ENCODE measurements at regions not wholly inside any gene's neighbourhood (a gene's known extent, or its start where the extent isn't known, plus 50 kb on each side); places are given as distances from the start of the nearest gene placed in this dataset.
"Not testable (repeated sequence)": the region's sequence is repeated elsewhere in the genome, so short reads cannot be mapped to it uniquely, and the experiment has no call there.

DNA sequence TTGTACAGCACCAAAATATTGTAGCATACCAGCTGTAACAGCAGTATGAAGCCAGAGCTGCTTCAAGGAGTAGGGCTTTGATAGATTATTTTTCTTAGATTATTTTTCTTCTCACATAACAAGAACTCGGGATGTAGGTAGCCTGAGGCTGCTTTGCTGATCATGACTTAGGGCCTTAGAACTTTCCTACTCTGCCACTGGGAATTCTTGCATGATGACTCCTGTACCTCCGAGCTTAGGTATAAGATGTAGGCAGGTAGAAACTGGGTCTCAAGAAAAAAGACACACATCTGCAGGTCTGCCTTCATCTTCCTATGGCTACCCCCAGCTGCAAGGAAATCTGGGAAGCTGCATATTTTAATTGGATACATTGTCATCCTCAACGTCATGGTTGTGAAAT lies 115.9 kb upstream of the PNPLA4 start:
- no peak for ATAC-seq (ENCODE audit: low read depth)
- H3K27me3 Mint-ChIP-seq = no peaks in the 10 kb centered on the region

DNA sequence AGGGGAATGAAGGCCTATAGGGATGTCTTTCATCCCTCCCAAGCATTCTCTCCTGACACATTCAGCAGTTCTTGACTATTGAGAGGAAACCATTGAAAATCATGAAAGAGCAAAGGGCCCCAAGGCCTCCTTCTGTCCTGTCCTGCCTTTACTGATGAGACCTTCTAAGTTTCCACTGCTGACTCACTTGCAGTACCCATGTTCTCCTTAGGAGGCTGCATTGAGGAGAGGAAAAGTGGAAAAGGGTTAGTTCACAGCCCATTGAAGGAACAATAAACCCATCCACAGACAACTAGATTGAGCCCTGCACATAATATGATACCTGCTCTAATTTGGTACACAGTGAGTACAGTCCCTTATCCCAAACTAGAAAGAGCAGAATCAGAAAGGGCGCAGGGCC lies 115.1 kb upstream of the PNPLA4 start:
- no peaks in the 10 kb centered on the region for H3K27me3 Mint-ChIP-seq
- peaks cover 6% of the 10 kb centered on the region for H3K4me1 Mint-ChIP-seq
- peaks cover 2% of the 10 kb centered on the region for H3K9me3 Mint-ChIP-seq
- no peaks in the 10 kb centered on the region for H3K36me3 Mint-ChIP-seq
- DNase-seq (no peak), ATAC-seq (ENCODE audit: low read depth) (no peak)
- no peak overlapping the region for H3K4me3 Mint-ChIP-seq
- H3K27ac Mint-ChIP-seq = no peak overlapping the region
- POLR2A ChIA-PET = no interaction called here

More for the DNA sequence above, 115.9 kb upstream of the PNPLA4 start:
- no peak overlapping the region for H3K27ac Mint-ChIP-seq
- H3K36me3 Mint-ChIP-seq = no peaks in the 10 kb centered on the region
- peaks cover 2% of the 10 kb centered on the region for H3K9me3 Mint-ChIP-seq
- H3K4me3 Mint-ChIP-seq = no peak overlapping the region
- POLR2A ChIA-PET = no interaction called here
- H3K4me1 Mint-ChIP-seq = peaks cover under 1% of the 10 kb centered on the region
- DNase-seq = no peak

DNA sequence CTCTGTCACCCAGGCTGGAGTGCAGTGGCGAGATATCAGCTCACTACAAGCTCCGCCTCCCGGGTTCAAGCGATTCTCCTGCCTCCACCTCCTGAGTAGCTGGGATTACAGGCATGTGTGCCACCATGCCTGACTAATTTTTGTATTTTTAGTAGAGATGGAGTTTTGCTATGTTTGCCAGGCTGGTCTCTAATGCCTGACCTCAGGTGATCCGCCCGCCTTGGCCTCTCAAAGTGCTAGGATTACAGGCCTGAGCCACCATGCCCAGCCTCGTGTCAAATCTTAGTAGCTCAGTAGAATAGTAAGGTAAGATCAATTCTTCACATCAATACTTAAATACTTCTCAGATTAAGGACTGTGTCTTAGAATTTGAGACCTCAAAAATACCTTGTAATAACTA lies 112.5 kb upstream of the PNPLA4 start:
- not testable (repeated sequence) for ATAC-seq (ENCODE audit: low read depth); H3K4me1 Mint-ChIP-seq

DNA sequence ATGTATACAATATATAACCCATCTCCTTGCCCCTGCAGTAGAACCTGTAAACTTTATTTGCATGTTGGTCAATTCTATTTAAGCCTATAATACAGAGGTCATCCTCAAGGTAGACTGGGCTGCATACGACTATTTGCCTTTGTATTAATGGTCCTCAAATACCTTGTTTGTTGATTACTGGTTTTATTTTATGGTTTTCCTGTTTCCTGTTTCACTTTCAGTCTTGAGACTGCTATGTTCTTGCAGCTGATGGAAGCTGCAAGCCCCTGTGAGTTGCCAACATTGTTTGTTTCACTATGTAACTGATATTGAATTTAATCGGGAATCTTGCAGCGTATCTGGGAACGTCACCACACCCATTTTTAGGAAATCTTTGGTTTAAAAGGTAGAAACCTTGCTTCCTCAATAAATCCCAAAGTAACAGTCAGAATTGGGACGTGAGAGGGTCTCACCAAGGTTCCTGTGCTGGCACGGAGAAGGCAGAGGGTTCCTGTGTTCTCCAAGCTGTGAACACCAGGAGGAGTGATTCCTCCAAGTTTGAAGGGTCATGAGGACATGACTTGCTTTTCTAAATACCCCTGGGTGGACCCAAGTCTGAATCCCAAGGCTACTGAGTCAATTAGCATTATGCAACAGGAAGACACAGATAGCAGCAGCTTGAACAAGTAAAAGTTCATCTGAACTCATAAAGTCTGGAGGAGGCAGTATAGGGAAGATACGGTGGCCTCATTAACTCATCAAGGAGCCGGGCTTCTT lies 110.6 kb upstream of the PNPLA4 start:
- Mint-ChIP-seq H3K27me3 (no peaks in the 10 kb centered on the region), H3K4me1 (peaks cover 6% of the 10 kb centered on the region), H3K4me3 (peak overlapping the region; percentile 29), H3K27ac (peak overlapping the region; percentile 9), H3K36me3 (no peaks in the 10 kb centered on the region), H3K9me3 (no peaks in the 10 kb centered on the region)
- POLR2A ChIA-PET = no interaction called here
- DNase-seq (no peak), ATAC-seq (ENCODE audit: low read depth) (no peak)

More for the DNA sequence above, 112.5 kb upstream of the PNPLA4 start:
- H3K27ac Mint-ChIP-seq, POLR2A ChIA-PET, DNase-seq, H3K4me3 Mint-ChIP-seq, H3K9me3 Mint-ChIP-seq, H3K27me3 Mint-ChIP-seq, H3K36me3 Mint-ChIP-seq: not testable (repeated sequence)

DNA sequence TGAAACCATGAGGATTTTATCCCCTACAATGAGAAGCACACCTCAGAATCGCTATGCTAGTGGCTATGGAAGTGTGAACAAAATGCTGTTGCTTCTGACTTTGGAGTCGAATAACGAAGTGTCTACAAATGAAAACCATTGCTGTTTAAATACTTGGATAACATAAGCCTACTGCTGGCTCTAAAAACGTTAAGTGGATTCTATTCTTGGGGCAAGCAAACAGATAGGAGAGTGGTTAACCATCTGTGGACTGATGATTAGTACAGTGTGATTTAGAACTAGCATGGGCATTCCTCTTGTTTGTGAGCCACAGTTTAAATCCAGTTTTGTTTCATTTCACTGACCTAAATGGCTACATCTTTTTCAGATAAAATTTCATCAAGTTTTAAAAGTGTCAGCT lies 109.7 kb upstream of the PNPLA4 start:
- Mint-ChIP-seq H3K27ac (no peak overlapping the region), H3K27me3 (no peaks in the 10 kb centered on the region), H3K4me3 (no peak overlapping the region), H3K9me3 (no peaks in the 10 kb centered on the region), H3K36me3 (no peaks in the 10 kb centered on the region), H3K4me1 (peaks cover 6% of the 10 kb centered on the region)
- POLR2A ChIA-PET = no interaction called here
- no peak for DNase-seq
- ATAC-seq (ENCODE audit: low read depth) = no peak

DNA sequence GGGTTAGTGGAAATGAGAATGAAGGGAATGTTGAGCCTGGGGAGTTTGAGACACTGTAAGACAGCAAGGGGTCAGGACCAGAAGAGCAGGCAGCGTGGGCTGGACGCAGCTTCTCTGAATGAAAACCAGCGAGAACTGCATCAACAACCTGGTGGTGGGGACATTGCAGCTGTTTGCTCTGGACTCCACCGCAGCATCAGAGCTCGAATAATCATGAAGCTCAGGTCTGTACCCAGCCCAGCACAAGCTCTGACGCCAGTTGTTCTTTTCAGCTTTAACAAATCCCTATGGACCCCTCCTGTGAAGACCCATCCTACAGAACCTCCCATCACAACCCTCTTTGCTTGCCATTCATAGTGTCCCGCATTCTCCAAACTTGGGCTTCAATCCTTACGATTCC lies 106.8 kb upstream of the PNPLA4 start:
- H3K27me3 Mint-ChIP-seq = no peaks in the 10 kb centered on the region
- no peaks in the 10 kb centered on the region for H3K36me3 Mint-ChIP-seq
- DNase-seq = no peak
- H3K4me3 Mint-ChIP-seq = no peak overlapping the region
- no peaks in the 10 kb centered on the region for H3K9me3 Mint-ChIP-seq
- peaks cover 6% of the 10 kb centered on the region for H3K4me1 Mint-ChIP-seq
- POLR2A ChIA-PET = no interaction called here
- no peak overlapping the region for H3K27ac Mint-ChIP-seq
- no peak for ATAC-seq (ENCODE audit: low read depth)

DNA sequence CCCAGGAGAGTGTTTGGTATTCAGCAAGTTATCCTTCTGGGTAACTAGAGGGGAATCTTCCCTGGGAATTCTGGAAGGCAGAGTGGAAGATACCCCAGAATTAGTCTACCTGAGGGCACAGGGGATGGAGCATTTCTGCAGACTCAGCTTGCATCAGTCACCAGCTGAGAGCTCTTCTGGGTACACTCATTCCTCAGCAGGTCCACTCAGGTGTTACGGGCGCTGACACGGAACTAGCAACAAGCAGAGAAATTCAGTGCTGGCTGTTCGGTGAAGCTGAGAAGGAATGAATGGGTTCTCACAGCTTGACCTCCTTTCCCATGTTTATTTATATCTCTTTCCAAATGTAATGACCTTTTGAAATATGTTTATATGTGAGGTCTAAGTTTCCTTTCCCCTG lies 106.0 kb upstream of the PNPLA4 start:
- no peak overlapping the region for H3K27ac Mint-ChIP-seq
- POLR2A ChIA-PET = no interaction called here

DNA sequence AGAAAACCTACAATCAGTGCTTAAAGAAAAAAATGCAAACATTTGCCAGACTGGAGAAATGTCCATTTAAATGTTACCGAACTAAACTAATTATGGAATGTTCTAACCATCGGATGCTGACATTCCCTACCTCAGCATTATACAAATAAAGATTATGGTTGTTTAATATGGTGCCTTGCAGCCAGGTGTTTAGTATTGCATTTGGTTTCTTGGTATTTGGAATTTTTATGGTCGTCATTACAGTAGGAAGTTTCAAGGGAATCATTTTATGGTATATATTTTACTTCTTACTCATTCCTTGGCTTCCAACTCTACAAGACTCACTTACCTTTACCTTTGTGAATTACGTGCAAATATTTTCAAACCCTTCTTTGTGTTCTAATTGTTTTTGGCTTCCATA lies 103.1 kb upstream of the PNPLA4 start:
- Mint-ChIP-seq H3K27me3 (no peaks in the 10 kb centered on the region), H3K4me1 (no peaks in the 10 kb centered on the region)

More for the DNA sequence above, 106.0 kb upstream of the PNPLA4 start:
- Mint-ChIP-seq H3K4me1 (peaks cover 6% of the 10 kb centered on the region), H3K4me3 (no peak overlapping the region), H3K27me3 (no peaks in the 10 kb centered on the region), H3K36me3 (no peaks in the 10 kb centered on the region), H3K9me3 (no peaks in the 10 kb centered on the region)
- ATAC-seq (ENCODE audit: low read depth) = no peak
- no peak for DNase-seq

DNA sequence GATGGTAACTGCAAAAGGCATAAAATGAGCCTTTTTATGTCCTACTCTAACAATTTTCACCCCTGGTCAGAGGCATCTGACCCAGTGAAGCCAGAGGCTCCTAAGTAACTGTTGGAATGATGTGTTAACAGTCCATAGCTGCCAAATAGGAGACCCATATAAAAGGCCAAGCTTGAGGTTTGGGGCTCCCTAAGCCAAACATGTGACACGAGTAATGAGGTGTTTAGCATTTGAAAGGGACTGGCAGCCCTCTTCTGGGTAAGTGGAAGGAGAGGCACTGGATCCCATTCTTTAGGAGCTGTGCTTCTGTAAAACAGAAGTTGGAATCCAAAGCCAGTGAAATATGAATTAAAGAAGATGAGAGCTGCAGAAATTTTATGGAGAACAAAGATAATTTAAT lies 100.6 kb upstream of the PNPLA4 start:
- no peaks in the 10 kb centered on the region for H3K36me3 Mint-ChIP-seq
- no peaks in the 10 kb centered on the region for H3K27me3 Mint-ChIP-seq
- DNase-seq (no peak), ATAC-seq (ENCODE audit: low read depth) (no peak)
- H3K4me3 Mint-ChIP-seq = no peak overlapping the region
- H3K4me1 Mint-ChIP-seq = no peaks in the 10 kb centered on the region
- POLR2A ChIA-PET = no interaction called here
- peaks cover 4% of the 10 kb centered on the region for H3K9me3 Mint-ChIP-seq
- H3K27ac Mint-ChIP-seq = no peak overlapping the region

More for the DNA sequence above, 103.1 kb upstream of the PNPLA4 start:
- no peak overlapping the region for H3K27ac Mint-ChIP-seq
- H3K4me3 Mint-ChIP-seq = no peak overlapping the region
- POLR2A ChIA-PET = no interaction called here
- no peaks in the 10 kb centered on the region for H3K9me3 Mint-ChIP-seq
- H3K36me3 Mint-ChIP-seq = no peaks in the 10 kb centered on the region
- DNase-seq (no peak), ATAC-seq (ENCODE audit: low read depth) (no peak)

DNA sequence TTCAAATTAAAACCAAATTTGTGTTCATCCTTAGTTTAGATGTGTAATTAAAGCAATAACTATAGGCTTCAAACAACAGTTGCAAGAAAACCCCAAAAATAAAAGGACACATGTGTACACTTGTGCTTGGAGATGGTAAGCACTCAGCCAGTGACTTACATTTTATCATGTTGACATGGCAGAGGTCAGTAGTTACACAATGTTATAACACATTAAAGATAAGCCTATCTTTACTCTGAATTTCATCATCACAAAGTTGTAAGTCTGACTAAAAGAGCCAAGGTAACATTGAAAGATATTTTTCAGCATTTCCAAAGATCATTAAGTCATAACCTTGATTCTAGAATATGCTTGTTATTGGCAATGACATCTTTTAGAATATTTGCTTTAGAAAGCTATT lies 98.5 kb upstream of the PNPLA4 start:
- H3K4me3 Mint-ChIP-seq = no peak overlapping the region
- H3K9me3 Mint-ChIP-seq = peaks cover 4% of the 10 kb centered on the region
- H3K4me1 Mint-ChIP-seq = no peaks in the 10 kb centered on the region
- no peak for DNase-seq
- POLR2A ChIA-PET = no interaction called here
- no peaks in the 10 kb centered on the region for H3K36me3 Mint-ChIP-seq
- H3K27ac Mint-ChIP-seq = no peak overlapping the region
- no peaks in the 10 kb centered on the region for H3K27me3 Mint-ChIP-seq
- ATAC-seq (ENCODE audit: low read depth) = no peak

DNA sequence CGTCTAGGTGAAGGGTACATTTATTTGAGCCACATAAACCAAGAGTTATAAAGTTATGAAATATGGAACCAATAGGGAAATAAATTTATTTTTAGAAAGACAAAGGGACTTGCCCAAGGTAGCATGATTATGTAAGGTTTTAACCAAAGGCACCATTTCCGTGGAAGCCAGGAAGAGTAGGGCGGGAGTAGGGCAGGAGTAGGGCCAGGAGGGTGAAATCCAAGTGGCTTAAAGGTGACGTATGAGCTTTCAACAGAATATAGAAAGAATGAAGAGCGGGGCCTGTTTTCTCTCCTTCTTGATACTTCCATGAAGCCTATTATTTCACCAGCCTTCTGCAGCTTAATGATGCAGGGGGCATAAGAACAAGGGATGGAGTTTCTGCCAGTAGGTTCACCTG lies 91.7 kb upstream of the PNPLA4 start:
- POLR2A ChIA-PET = no interaction called here
- Mint-ChIP-seq H3K4me1 (no peaks in the 10 kb centered on the region), H3K36me3 (no peaks in the 10 kb centered on the region), H3K27ac (no peak overlapping the region), H3K9me3 (peaks cover 2% of the 10 kb centered on the region), H3K4me3 (no peak overlapping the region), H3K27me3 (no peaks in the 10 kb centered on the region)
- DNase-seq (no peak), ATAC-seq (ENCODE audit: low read depth) (no peak)

DNA sequence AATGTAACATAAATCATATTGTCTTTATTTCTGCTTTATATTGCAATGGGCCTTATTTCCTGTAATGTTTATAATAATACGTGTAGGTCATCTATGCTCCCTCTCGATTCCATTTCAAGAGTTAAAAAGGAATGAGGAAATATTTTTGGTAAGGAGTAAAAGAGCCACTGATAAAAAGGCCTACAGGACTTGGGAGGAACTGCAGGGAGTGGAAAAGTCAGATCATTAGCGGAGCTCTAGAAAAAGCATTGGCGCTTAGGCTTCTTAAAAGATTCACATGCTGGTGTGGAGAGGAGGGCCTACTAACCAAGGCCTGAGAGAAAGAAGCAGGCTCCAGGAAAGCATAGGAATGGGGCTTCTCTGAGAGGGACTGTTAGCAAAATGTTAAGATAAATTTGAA lies 82.9 kb upstream of the PNPLA4 start:
- no peak for ATAC-seq (ENCODE audit: low read depth)
- Mint-ChIP-seq H3K27me3 (no peaks in the 10 kb centered on the region), H3K4me1 (no peaks in the 10 kb centered on the region), H3K4me3 (no peak overlapping the region), H3K27ac (no peak overlapping the region), H3K36me3 (no peaks in the 10 kb centered on the region), H3K9me3 (no peaks in the 10 kb centered on the region)
- DNase-seq = no peak
- POLR2A ChIA-PET = no interaction called here

DNA sequence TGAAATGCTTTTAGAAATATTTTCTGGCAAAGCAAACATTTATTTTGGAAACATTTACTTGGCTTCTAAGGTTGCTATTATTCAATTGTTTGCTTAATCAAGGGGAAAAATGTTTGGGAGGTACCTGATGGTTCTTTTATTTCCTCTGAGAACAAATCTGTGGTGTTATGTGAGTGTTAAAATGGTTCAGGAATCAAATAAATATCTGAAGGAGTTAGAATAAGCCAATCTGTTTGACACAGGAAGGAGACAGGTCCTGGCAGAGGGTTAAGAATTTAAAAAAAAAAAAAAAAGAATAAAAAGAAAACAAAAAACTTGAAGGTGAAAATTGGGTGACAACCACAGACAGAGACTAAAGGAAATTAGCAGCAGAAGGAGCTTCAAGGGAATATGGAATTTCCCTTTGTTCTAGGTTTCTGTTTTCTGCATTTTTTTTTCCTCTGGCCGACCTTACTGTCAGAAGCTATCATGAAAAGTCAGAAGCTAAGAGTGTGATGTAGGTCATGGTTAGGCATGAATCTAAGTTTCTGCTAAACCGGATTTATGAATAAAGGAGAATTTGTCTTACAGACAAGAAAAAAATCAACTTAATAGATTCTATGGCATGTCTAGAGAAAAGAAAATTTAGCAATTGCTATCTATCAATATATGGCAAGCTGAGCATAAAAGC lies 78.6 kb upstream of the PNPLA4 start:
- Mint-ChIP-seq H3K4me3 (no peak overlapping the region), H3K4me1 (no peaks in the 10 kb centered on the region), H3K27me3 (no peaks in the 10 kb centered on the region), H3K9me3 (no peaks in the 10 kb centered on the region), H3K27ac (no peak overlapping the region), H3K36me3 (no peaks in the 10 kb centered on the region)
- DNase-seq (no peak), ATAC-seq (ENCODE audit: low read depth) (no peak)
- POLR2A ChIA-PET = no interaction called here

DNA sequence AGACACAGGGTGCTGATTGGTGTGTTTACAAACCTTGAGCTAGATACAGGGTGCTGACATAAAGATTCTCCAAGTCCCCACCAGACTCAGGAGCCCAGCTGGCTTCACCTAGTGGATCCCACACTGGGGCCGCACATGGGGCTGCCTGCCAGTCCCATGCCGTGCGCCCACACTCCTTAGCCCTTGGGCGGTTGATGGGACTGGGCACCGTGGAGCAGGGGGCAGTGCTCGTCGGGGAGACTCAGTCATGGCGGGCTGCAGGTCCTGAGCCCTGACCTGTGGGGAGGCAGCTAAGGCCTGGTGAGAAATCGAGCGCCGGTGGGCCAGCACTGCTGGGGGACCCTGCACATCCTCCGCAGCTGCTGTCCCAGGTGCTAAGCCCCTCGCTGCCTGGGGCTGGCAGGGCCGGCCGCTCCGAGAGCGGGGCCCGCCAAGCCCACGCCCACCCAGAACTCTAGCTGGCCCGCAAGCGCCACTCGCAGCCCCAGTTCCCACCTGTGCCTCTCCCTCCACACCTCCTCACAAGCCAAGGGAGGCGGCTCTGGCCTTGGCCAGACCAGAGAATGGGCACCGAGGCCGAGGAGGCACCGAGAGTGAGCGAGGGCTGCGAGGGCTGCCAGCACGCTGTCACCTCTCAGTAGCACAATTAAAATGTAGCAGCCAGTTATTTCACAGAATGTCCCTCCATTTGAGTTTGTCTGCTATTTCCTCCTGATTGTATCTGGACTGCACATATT lies 76.1 kb upstream of the PNPLA4 start:
- no peaks in the 10 kb centered on the region for H3K9me3 Mint-ChIP-seq
- H3K4me1 Mint-ChIP-seq = no peaks in the 10 kb centered on the region
- H3K27ac Mint-ChIP-seq = no peak overlapping the region
- DNase-seq (no peak), ATAC-seq (ENCODE audit: low read depth) (no peak)
- no peaks in the 10 kb centered on the region for H3K27me3 Mint-ChIP-seq
- no peaks in the 10 kb centered on the region for H3K36me3 Mint-ChIP-seq
- no peak overlapping the region for H3K4me3 Mint-ChIP-seq
- POLR2A ChIA-PET = no interaction called here

All from activated naive CD8-positive, alpha-beta T cell treated with anti-CD3 and anti-CD28 coated beads, Interleukin-2, amount 10 ng/mL, durations not matched to agents 7 days and 5 days (primary cell).